Testis (tissue), 2 donors: ENCODE measurements at regions not wholly inside any gene's neighbourhood (a gene's known extent, or its start where the extent isn't known, plus 50 kb on each side); places are given as distances from the start of the nearest gene placed in this dataset.

Source experiments
- CTCF ChIP-seq, 3 experiments: fragments of 450-650 bp in 2 of 3; fragments of 200-600 bp in 1 of 3; sonication (generic) in 1 of 3; IDR thresholded peaks; one replicate each; pipeline ENCODE4 v1.5.1; 2016 to 2019; ENCODE audit warnings: antibody characterized with exemption in 3 of 3, mild to moderate bottlenecking in 2 of 3, moderate library complexity in 1 of 3
- POLR2A ChIP-seq: fragments of 450-650 bp; IDR thresholded peaks from one replicate; pipeline ENCODE4 v1.6.1; 2017; ENCODE audit warnings: antibody characterized with exemption, mild to moderate bottlenecking, moderate library complexity

DNA sequence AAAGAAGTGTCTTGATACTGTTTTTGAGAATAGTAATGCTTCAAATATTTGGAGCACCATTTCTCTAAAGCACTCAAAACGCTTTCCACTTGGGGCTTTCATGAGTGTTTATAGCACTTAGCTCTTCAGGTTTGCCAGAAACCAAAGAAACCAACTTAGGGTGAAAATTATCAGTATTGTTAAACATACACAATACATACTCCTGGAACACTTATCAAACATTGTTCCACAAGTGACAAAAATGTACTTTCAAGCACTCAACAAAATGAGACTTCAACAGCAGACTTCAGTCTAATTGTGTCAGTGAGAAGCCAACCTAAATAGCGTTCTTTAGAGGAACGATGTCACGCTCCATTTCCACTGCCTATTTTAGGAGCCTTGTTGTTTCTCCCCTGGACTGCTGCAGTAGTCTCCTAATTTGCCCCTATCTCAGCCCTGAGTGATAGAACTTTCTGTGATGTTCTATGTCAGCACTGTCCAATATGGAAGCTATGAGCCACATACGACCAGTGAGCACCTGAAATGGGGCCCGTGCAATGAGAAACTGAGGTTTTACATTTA is 461.3 kb downstream of the KIF16B start:
- TF ChIP-seq CTCF (IDR thresholded peaks at IDR 0.05) (no peak), POLR2A (no peak)
